GM12873 (cell line): ENCODE measurements at regions not wholly inside any gene's neighbourhood (a gene's known extent, or its start where the extent isn't known, plus 50 kb on each side); places are given as distances from the start of the nearest gene placed in this dataset.

Experiments used
- CTCF ChIP-seq: IDR thresholded peaks from 2 replicates; pipeline ENCODE4 v1.5.1; 2012; ENCODE audit warnings: low read depth, mild to moderate bottlenecking, moderate library complexity, low read length, control low read depth; ENCODE audit not compliant: insufficient read depth; ENCODE audit errors: missing control alignments

GRCh38 chr17:77549726-77550366, 408.7 kb upstream of the TNRC6C start:
- TF ChIP-seq CTCF = no peak

- no peak for TF ChIP-seq CTCF
Measured at GRCh38 chr17:77553459-77554066, 404.9 kb upstream of the TNRC6C start.

GRCh38 chr17:77555121-77555591, 403.3 kb upstream of the TNRC6C start:
- TF ChIP-seq CTCF = no peak

GRCh38 chr17:77555741-77556291, 402.7 kb upstream of the TNRC6C start:
- no peak for TF ChIP-seq CTCF

GRCh38 chr17:77556383-77557061, 402.0 kb upstream of the TNRC6C start:
- no peak for TF ChIP-seq CTCF

- TF ChIP-seq CTCF = no peak
Measured at GRCh38 chr17:77558846-77559626, 399.5 kb upstream of the TNRC6C start.
